NCI-H226 (cell line): ENCODE measurements at regions not wholly inside any gene's neighbourhood (a gene's known extent, or its start where the extent isn't known, plus 50 kb on each side); places are given as distances from the start of the nearest gene placed in this dataset.
A peak's percentile ranks its signal among the peaks of the same experiment; 100 is the strongest.

Source experiments
- DNase-seq: peaks from one replicate; pipeline ENCODE4 v3.0.0-alpha.2; 2015

DNA sequence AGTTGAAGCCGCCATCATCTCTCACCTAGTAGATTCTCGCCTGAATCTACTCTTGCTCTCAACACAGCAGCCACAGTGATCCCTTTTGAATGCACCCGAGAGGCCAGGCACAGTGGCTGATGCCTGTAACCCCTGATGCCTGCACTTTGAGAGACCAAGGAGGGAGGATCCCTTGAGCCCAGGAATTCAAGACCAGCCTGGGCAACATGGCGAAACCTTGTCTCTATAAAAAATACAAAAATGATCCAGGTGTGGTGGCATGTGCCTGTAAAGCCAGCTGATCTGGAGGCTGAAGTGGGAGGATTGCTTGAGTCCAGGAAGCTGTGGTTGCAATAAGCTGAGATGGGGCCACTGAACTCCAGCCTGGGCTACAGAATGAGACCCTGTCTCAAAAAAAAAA is 60.3 kb upstream of the EML4 start:
- no peak for DNase-seq

DNA sequence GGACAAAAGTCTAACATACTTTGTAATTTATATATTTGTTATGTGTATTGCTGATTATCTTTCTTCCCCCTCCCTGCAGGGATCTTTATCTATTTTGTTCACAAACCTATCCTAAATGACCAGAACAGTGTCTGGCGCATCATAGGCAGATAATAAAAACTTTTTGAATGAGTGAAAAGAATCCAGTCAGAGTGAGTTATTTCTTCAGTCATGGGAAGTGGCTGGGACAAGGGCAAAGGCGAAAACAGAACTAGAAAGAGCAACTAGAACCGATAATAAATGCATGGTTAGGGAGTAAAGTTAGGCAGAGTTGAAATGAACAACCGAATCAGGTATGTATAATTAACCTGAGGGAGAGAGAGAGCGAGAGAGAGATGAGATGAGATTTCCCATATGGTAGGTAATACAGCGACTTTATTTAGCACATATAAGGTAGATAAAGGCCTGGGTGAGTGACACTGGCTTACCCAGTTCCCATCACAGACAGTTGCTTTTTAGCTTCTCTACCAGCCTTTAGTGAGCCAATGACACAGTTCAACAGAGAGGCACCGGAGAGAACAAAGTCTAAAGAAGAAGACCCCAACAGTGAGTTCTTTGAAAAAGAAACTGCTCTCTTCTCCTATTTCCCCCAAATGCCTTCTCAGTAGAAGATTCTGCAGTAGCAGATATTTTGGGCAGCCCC is 59.1 kb upstream of the EML4 start:
- DNase-seq, result no peak

DNA sequence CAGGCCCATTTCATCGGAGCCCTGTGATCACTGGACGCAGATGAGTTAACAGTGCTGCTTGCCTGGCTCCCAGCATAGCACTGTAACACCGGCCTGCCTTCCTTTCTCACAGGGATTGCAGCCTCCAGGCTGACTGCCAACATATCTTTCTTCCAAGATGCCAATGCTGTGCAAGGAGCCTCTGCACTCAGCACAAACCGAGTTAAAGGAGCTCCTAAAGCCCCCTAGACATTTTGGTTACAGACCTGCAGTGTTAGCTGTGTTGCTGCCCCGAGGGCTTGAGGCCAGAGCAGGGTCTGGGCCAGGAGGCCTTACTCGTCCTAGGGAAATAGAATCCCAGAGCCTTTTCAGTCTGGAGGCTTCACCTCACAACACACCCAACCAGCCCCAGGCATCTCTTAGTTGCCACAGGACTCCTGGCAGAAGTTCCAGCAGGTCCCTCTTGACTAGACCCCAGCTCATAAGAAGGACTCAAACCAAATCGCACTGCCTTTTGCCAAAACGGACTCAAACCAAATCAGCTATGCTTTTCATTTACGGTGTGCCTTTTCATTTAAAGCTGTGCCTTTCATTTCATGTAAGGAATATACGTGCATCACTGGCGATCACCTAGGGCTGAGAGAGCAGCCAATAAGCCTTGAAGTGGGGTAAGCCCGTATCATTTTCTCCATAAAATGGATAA is 58.4 kb upstream of the EML4 start:
- DNase-seq, result peak; percentile 45

- no peak for DNase-seq
These were observed 56.7 kb upstream of the EML4 start for GRCh38 chr2:42112418-42112817.

GRCh38 chr2:42113452-42113851 is 55.7 kb upstream of the EML4 start:
- DNase-seq, result no peak

DNA sequence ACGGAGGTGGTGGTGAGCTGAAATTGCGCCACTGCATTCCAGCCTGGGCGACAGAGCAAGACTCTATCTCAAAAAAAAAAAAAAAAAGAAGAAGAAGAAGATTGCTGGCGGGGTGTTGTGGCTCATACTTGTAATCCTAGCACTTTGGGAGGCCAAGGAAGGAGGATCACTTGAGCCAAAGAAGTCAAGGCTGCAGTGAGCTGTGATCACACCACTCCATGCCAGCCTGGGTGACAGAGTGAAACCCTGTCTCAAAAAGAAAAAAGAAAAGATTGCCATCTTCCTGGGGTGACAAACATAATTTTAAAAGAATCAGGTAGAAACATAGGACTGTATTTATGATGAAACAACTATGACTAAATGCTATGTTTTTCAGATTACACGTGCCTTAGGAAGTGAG is 55.1 kb upstream of the EML4 start:
- no peak for DNase-seq

- DNase-seq, result no peak
These were observed 53.6 kb upstream of the EML4 start for GRCh38 chr2:42115588-42115987.

- no peak for DNase-seq
These were observed 52.7 kb upstream of the EML4 start for GRCh38 chr2:42116195-42117181.

GRCh38 chr2:42117182-42117579 is 52.0 kb upstream of the EML4 start:
- no peak for DNase-seq

GRCh38 chr2:42117923-42118753 is 51.0 kb upstream of the EML4 start:
- DNase-seq, result peak; percentile 23

DNA sequence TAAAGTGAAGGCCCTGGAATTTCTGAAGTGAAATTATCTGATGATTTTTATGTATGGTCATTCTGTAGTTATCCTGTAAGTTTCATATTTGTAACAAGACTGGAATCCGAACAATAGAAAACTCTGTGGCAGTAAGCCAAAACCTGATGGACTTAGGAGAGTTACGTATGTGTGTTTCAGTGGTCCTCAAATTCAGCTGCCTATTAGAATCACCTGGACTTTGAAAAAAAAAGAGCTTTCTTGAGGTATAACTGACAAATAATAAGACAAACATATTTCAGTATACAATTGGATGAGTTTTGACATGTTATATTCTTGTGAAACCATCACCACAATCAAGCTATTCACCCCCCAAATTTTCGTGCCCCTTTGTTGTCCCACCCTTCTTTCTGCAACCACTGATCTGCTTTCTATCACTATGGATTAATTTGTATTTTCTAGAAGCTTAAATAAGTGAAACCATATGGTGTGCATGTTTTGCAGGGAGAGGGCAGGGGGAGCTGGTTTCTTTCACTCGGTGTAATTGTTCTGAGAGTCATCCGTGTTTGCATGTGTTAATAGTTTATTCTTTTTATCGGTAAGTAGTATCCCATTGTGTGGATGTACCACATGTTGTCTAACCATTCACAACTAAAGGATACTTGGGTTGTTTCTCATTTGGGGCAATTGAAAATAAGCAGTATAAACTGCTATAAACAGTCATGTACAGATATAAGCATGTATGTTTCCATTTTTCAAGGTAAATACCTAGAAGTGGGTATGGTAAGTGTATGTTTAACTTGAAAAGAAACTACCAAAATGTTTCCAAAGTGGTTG is 50.2 kb upstream of the EML4 start:
- DNase-seq, result no peak
